ENCODE measurements at regions not wholly inside any gene's neighbourhood (a gene's known extent, or its start where the extent isn't known, plus 50 kb on each side); places are given as distances from the start of the nearest gene placed in this dataset.

DNA sequence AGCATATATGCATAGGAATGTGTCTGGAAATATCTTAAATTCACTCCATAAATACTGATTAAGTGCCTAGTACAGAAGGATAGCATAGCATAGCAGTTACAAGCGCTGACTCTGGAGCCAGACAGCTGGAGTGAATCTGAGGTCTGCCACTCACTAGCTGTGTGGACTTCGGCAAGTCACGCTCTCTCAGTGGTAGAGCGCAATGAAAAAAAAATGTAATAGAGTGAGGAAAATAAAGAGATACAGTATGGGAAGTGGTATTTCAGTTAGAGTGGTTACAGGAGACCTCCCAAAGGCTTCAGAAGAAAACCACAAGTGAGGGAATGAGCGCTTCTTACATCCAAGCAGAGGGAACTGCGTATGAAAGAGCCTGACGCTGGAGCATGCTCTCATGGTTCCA, 338.9 kb upstream of the PRMT6 start:
- ATAC-seq, result no peak

DNA sequence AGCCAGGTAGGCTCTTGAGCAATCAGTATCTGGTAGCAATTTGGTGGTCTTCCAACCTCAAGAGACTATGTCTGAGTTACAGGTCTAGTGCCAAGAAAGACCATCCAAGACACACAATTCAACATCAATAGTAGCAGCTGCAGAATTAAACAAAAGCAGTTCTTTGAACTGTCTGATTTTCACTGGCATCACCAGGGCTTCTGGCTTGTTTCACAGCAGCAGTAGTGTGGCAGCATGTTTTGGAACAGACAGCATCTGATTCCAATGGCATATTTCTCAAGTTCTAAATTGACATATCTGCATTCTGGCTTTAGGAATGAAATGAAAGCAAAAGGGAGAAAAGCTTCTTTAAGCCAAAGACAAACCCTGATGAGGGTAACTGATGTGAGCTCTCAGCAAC, 334.7 kb upstream of the PRMT6 start:
- ATAC-seq, result no peak

GRCh38 chr1:106722466-106722865, 334.0 kb upstream of the PRMT6 start:
- no peak for ATAC-seq

- no peak for ATAC-seq
These were observed 329.3 kb upstream of the PRMT6 start for GRCh38 chr1:106727171-106727570.

- ATAC-seq, result no peak
These were observed 309.9 kb upstream of the PRMT6 start for GRCh38 chr1:106746448-106747085.

- ATAC-seq, result no peak
These were observed 309.2 kb upstream of the PRMT6 start for GRCh38 chr1:106747232-106747631.

DNA sequence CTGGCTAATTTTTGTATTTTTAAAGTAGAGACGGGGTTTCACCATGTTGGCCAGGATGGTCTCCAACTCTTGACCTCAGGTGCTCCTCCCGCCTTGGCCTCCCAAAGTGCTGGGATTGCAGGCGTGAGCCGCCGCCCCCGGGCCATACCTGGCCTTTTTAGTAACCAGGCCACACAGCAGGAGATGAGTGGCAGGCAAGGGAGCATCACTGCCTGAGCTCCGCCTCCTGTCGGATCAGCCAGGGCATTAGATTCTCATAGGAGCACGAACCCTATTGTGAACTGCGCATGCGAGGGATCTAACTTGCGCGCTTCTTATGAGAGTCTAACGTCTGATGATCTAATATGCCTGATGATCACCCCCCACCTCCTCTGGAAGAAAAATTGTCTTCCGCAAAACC, 308.7 kb upstream of the PRMT6 start:
- no peak for ATAC-seq

DNA sequence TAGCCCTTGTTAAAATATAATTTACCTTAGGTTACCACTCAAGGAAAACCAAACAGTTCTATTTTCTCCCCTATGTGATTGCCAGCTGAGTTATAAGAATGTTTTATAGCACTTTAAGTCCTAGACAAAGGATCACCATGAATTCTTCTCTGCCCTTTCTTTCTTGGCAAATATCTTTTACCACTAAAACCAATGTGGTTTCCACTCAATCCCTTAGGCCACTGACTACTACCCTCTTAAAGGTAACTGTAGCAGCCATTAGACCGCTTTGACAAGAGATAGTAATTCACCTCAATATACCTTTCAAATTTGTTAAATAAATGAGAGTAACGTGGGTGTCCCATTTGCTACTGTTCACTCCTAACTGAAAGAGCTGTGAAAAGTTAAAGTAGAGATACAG, 307.9 kb upstream of the PRMT6 start:
- no peak for ATAC-seq

- ATAC-seq, result no peak
These were observed 307.0 kb upstream of the PRMT6 start for GRCh38 chr1:106749491-106749890.

- no peak for ATAC-seq
These were observed 306.6 kb upstream of the PRMT6 start for GRCh38 chr1:106749906-106750305.

DNA sequence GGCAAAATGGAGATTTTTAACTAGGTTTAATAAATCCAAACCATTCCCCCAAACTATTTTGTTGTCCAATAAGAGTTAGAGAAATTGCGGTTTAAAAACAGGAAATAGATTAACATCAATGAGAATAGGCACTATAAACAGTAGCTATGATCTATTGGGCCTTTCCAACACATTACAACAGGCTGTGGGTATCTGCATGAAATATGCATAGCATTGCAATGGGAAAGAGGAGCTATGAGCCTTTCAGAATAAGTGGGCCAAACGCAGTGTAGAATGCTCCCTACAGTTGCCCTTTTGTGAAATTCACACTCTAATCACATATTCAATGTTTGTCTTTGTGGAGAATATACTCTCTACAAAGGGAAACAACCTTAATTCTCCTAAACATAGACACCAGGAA, 305.5 kb upstream of the PRMT6 start:
- no peak for ATAC-seq

DNA sequence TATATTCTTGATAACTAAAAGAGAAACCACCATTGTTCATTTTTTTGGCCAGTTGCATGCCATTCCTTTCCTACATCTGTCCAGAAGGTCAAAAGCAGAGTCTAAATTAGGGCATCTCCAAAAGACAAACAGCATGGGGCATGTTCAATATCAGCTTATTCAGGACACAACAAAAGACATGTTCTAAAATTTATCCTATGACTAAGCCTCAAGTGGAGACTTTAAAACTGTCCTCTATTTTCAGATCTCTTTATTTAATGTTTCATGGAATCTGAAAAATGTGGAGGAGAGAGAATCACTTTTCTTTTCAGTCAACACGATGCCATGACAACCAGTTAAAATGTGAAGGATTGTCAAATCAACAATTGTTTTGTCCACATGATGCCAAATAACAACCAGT, 303.4 kb upstream of the PRMT6 start:
- ATAC-seq, result no peak

DNA sequence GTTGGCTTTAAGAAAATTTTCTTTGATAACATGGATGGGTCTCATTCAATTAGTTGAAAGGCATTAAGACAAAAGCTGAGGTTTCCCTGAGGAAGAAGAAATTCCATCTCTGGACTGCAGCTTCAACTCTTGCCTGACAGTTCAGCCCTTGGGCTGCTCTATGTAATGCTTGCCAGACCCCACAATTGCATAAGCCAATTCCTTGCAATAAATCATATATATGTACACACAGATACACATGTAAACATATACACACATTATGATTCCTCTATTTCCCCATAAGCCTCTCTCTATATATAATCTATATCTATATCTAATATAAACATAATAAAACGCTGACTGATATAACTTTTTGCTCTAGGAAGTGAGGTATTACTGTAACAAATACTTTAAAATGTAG, 301.5 kb upstream of the PRMT6 start:
- ATAC-seq, result no peak

DNA sequence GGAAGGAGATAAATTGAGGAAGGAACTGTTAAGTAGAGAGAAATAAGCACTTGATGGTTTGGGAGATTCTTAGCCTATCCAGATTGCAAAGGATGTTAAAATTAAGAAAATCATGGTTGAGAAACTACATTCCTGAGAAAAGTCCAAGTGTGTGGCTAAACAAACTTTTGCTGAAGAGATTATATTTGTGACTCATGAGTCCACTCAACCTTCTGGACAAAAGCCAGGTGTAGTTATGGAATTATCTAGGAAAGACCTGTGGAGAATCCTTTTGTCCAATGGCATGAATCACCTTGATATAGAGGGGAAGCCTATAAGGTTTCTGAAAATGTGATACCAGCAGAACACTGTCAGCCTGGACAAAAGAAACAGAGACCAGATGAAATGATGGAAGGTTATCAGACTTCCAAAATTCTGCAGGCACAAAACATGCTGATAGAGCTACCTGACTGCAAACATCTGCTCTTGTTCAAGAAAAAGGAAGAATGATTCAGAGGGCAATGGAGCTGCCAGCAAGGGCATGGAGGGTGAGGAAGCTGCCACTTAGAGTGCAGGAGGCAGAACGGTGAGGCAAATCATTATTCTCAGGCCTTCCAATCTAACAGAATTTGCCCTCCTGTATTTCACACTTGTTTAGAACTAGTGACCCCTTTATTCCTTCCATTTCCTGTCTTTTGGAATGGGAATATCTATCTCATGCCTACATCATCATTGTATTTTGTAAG, 300.6 kb upstream of the PRMT6 start:
- ATAC-seq, result no peak

GRCh38 chr1:106756752-106757151, 299.7 kb upstream of the PRMT6 start:
- no peak for ATAC-seq

DNA sequence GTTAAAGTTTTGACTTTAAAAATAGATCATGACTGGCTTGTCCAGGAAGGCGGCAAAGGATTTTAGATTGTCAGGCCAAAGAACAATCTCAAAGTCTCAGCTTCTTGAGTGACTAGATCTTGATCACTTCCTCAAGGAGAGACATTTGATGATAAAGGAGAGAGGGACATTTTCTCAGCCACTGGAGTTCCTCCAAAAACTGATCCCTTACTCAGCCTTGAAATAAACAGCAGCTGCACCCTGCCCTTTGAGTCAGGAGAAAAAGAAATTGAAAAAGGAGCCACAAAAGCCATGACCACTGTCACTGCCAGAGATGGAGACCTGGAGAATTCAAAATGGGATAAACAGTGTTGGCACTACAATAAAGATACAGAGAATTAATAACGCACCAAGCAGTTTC, 288.4 kb upstream of the PRMT6 start:
- no peak for ATAC-seq

DNA sequence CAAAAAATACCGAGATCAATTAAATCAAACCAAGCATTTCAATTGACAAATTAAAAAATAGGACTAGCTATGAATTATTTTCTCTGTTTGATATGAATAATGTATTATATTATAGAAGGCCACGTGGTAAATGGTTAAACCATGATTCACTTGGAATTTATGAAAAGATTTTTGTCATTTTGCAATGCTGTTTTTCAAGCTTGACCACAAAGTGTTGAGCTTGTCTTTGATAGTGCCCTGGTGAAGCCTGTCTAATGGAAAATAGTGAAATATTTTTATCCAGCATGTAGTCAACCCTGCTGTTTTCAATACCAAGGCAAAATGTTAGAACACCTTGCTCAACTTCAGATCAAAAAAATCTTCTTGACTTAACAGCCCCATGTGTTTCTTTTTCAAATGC, 288.0 kb upstream of the PRMT6 start:
- ATAC-seq, result no peak

DNA sequence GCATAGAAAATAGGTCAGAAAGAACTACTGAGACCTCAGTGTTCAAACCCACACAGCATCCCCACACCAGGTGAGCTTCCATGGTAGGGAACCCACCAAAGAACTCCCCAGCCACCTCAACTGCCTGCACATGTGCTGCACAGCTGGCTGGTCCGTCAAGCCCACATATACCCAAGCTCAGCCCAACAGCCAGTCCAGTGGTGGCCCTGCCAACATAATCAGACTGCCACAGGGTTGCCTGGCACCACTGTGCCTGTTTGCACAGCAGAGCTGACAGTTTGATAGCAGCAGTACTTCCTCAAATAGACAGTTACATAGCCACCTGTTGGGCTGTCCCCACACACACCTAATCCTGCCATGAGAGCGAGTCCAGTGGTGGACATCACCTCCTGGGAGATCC, 283.3 kb upstream of the PRMT6 start:
- no peak for ATAC-seq

DNA sequence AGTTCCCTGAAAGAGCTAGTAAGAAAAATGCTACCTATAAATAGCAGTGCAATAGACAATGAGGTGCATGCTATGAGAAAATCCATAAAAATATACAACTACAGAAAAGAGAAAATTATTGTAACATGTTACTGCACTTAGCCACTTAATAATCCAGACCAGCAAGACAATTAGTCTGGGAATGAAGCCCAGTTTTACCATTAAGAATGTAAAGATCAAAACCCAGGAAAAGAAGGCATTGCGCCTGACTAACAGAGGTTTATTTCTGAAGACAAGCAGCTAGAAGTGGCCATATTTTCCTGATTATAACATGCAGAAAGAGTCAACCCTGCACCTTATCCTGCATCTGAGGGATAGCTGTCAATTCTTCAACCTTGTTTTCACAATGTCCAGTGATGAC, 276.4 kb upstream of the PRMT6 start:
- ATAC-seq, result no peak

DNA sequence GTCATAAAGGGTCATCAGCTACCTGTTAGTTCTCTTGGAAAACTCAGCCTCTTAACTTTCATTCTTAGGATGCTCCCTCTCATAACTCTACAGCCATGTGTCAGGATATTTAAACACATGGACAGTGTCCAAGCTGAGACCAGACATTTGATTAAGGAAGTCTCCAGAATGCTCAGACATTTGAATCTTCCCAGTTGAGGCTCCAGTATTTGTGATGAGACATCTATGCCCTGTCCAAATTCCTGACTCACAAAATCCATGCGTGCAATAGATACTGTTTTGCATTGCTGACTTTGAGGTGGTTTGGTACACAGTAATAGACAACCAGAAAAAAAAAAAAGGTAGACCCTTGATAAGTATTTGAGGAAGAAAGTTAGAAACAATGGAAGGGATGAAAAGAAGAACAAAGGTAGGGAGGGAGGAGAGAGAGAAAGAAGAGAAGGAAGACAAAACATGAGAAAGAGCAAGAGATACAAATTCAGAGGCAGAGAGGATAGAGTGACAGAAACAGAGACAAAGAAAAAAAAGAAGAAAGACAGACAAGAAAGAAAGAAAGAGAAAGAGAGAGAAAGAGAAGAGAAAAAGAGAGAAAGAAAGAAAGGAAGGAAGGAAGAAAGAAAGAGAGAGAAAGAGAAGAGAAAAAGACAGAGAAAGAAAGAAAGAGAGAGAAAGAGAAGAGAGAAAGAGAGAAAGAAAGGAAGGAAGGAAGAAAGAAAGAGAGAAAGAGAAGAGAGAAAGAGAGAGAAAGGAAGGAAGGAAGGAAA, 275.5 kb upstream of the PRMT6 start:
- ATAC-seq, result no peak

- no peak for ATAC-seq
These were observed 271.3 kb upstream of the PRMT6 start for GRCh38 chr1:106785176-106785575.

DNA sequence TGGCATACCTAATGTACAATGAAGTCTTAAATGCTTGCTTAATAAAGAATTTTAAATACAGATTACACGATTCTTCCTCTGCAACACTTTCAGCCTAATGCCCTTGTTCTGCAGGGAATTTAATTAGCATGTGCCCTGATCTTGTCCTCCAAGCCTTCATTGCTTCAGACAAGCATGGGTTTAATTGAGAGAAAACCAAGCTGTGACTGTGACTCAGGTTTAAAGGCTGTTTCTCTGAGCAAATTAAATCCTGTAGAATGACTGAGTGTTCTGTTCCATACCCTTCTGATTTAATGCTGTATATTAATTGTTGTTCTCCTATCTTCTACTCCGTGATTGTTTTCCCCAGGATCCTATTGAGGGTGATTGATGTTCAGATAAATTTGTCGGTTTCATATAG, 269.0 kb upstream of the PRMT6 start:
- ATAC-seq, result no peak

- no peak for ATAC-seq
These were observed 266.8 kb upstream of the PRMT6 start for GRCh38 chr1:106789686-106790085.

DNA sequence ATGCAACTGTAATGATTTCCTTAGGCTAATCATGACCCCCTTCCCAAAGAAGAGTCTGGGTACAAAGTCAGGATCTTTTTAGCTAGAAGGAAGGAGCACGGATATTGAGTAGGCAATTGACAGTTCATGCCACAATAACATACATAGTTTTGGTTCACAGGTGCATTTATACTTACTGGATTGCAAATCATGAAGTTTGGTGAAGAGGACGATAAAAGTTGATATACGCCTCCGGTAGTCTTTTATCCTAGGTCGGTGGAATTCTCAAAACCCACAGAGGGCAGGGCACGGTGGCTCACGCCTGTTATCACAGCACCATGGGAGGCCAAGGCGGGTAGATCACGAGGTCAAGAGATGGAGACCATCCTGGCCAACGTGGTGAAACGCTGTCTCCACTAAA, 265.4 kb upstream of the PRMT6 start:
- ATAC-seq, result no peak
